D341Med (cell line): ENCODE measurements at regions not wholly inside any gene's neighbourhood (a gene's known extent, or its start where the extent isn't known, plus 50 kb on each side); places are given as distances from the start of the nearest gene placed in this dataset.

ENCODE experiments used
- DNase-seq: peaks from one replicate; pipeline ENCODE4 v3.0.0; 2012; ENCODE audit warnings: low spot score

DNA sequence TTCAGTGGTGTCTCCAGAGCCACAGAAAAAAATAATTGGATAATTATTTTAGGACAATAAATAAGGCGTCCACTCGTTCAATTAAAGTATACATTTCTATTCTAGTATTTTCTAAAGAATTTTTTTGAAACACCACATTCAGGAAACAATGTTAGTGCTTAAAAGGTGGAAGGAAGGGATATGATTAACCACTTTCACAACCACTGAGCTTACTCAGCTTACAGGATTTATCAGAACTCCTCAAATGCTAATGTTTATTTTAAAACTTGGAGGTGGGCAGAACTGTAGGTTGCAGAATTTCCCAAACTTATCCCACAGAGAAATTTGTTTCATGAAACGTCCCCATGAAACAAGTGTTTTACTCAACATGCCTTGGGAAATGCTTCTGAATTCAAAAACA is 54.3 kb upstream of the MAGEB2 start:
- DNase-seq: no peak
